Upper lobe of left lung (tissue), 6 donors: ENCODE measurements at regions not wholly inside any gene's neighbourhood (a gene's known extent, or its start where the extent isn't known, plus 50 kb on each side); places are given as distances from the start of the nearest gene placed in this dataset.
"Not testable (repeated sequence)": the region's sequence is repeated elsewhere in the genome, so short reads cannot be mapped to it uniquely, and the experiment has no call there.

Experiments used
- ATAC-seq, 2 donors: fragments of 200-7000 bp; cut with Tn5 transposase; one replicate each; pipeline ENCODE4 v1.9.1; 2022; ENCODE audit warnings: mild to moderate bottlenecking in 2 of 2, moderate library complexity in 2 of 2; ENCODE audit not compliant: low FRiP score in 2 of 2
- DNase-seq, 2 donors: peaks; one replicate each; pipeline ENCODE4 v3.0.0-alpha.2; 2019 to 2020
- H3K27ac ChIP-seq, 4 donors: fragments of 200-600 bp; sonication (generic); one replicate each; pipeline ENCODE4 v1.5.1; 2016 to 2019
- H3K27me3 ChIP-seq, 4 donors: fragments of 200-600 bp; sonication (generic); one replicate each; pipeline ENCODE4 v1.5.1; 2017 to 2019
- H3K36me3 ChIP-seq, 4 donors: fragments of 200-600 bp; sonication (generic); one replicate each; pipeline ENCODE4 v1.5.1; 2016 to 2019
- H3K4me1 ChIP-seq, 4 donors: fragments of 200-600 bp; sonication (generic); one replicate each; pipeline ENCODE4 v1.5.1; 2018 to 2019
- H3K4me3 ChIP-seq, 4 donors: fragments of 200-600 bp; sonication (generic); one replicate each; pipeline ENCODE4 v1.5.1; 2017 to 2019; ENCODE audit warnings: mild to moderate bottlenecking in 2 of 4, moderate library complexity in 1 of 4
- H3K9me3 ChIP-seq, 4 donors: fragments of 200-600 bp; sonication (generic); one replicate each; pipeline ENCODE4 v1.5.1; 2018 to 2019
- CTCF ChIP-seq, 6 experiments: fragments of 450-650 bp in 4 of 6; fragments of 200-600 bp in 2 of 6; sonication (generic) in 2 of 6; IDR thresholded peaks; one replicate each; pipeline ENCODE4 v1.5.1; 2016 to 2019; ENCODE audit warnings: antibody characterized with exemption in 6 of 6
- EP300 ChIP-seq, 4 donors: sonication (generic); formaldehyde crosslinking; IDR thresholded peaks; one replicate each; pipeline ENCODE4 v1.5.1; 2017; ENCODE audit warnings: antibody characterized with exemption in 4 of 4, control low read depth in 2 of 4
- POLR2A ChIP-seq, 4 donors: fragments of 450-650 bp; IDR thresholded peaks; one replicate each; pipeline ENCODE4 v1.5.1; 2016 to 2017; ENCODE audit warnings: antibody characterized with exemption in 4 of 4, mild to moderate bottlenecking in 2 of 4
- POLR2AphosphoS5 ChIP-seq, 2 donors: sonication (generic); formaldehyde crosslinking; IDR thresholded peaks; one replicate each; pipeline ENCODE4 v1.5.1; 2017; ENCODE audit warnings: antibody characterized with exemption in 2 of 2
- WGBS, 2 donors: methylation state at CpG; one replicate each; pipeline ENCODE4 v1.1.5; 2017 to 2018; 5-methylcytosine and 5-hydroxymethylcytosine counted together
- donor health status: DM: no; HTN: no; CAD: no; lungs with moderate emphysema.
- donor health status: DM: no; HTN: yes; CAD: no; lungs with severe emphysema.

GRCh38 chr7:3175285-3175902 lies 125.7 kb upstream of the SDK1 start:
- no peak overlapping the region for H3K4me3 ChIP-seq
- no peaks in the 10 kb centered on the region for H3K9me3 ChIP-seq
- DNase-seq (no peak), ATAC-seq (no peak)
- 73 to 78% methylated on average over 9 of the region's 9 CpGs for WGBS, 2 donors
- no peak overlapping the region for H3K27ac ChIP-seq
- no peak for TF ChIP-seq POLR2AphosphoS5 (IDR thresholded peaks at IDR 0.05)
- no peaks in the 10 kb centered on the region for H3K4me1 ChIP-seq
- no peaks in the 10 kb centered on the region for H3K36me3 ChIP-seq
- no peaks in the 10 kb centered on the region for H3K27me3 ChIP-seq

DNA sequence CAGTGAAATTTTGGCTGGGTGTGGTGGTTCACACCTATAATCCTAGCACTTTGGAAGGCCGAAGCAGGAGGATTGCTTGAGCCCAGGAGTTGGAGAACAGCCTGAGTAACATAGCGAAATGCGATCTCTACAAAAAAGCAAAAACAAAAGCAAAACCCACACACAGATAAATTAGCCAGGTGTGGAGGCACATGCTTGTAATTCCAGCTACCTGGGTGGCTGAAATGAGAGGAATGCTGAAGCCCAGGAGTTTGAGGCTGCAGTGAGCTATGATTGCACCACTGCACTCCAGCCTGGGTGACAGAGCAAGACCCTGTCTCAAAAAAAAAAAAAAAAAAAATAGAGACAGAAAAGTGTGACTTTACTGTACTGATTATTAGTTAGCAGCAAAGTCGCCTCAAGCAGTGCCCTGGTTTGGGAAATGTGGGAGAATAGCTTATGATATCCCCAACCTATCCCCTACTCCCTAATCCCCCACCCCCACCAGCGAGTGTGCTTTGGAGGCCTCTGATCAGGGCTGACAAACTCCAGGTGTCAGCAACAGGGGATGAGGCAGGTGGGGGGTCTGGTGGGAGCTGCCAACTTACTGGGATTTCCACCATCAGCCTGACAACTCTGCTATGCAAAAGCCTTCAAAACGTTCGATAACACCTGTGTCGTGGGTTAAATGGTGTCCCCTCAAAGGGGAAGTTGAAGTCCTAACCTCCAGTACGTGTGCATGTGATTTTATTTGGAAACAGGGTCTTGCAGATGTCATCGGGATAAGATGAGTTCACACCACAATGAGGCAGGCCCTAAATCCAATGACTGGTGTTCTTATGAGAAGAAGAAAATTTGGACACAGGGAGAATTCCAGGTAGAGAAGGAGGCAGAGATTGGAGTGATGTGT lies 124.7 kb upstream of the SDK1 start:
- no peaks in the 10 kb centered on the region for H3K27me3 ChIP-seq
- DNase-seq, result no peak
- TF ChIP-seq CTCF (IDR thresholded peaks at IDR 0.05) (no peak), EP300 (IDR thresholded peaks at IDR 0.05) (no peak), POLR2A (IDR thresholded peaks at IDR 0.05) (no peak), POLR2AphosphoS5 (IDR thresholded peaks at IDR 0.05) (no peak)
- ATAC-seq, result no peak
- no peak overlapping the region for H3K4me3 ChIP-seq
- no peaks in the 10 kb centered on the region for H3K4me1 ChIP-seq
- no peaks in the 10 kb centered on the region for H3K36me3 ChIP-seq
- H3K9me3 ChIP-seq, result no peaks in the 10 kb centered on the region
- WGBS, 2 donors, result 62 to 69% methylated on average over 9 to 10 of the region's 10 CpGs
- no peak overlapping the region for H3K27ac ChIP-seq

DNA sequence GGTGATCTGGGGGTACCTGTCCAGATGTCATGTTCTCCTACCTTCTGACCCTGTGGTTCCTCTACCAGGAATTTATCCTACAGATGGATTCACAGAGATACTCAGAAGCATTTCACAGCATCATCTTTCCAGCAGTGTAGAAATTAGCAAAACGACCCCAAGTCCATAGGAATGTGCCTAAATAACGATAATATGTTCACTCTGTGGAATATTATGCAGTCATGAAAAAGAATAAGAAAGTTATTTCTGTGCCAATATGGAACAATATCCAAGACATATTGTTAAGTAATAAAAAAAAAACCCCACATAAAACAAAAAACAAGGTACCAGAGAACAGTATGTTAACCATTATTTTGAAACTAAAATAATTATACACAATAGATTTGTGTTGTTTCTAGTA lies 123.8 kb upstream of the SDK1 start:
- no peak for TF ChIP-seq CTCF (IDR thresholded peaks at IDR 0.05)
- no peaks in the 10 kb centered on the region for H3K9me3 ChIP-seq
- 76 to 82% methylated on average over 2 of the region's 2 CpGs for WGBS, 2 donors
- DNase-seq, result no peak
- ATAC-seq, result no peak
- no peak overlapping the region for H3K4me3 ChIP-seq
- H3K36me3 ChIP-seq, result no peaks in the 10 kb centered on the region
- no peaks in the 10 kb centered on the region for H3K4me1 ChIP-seq
- no peaks in the 10 kb centered on the region for H3K27me3 ChIP-seq
- H3K27ac ChIP-seq, result no peak overlapping the region

DNA sequence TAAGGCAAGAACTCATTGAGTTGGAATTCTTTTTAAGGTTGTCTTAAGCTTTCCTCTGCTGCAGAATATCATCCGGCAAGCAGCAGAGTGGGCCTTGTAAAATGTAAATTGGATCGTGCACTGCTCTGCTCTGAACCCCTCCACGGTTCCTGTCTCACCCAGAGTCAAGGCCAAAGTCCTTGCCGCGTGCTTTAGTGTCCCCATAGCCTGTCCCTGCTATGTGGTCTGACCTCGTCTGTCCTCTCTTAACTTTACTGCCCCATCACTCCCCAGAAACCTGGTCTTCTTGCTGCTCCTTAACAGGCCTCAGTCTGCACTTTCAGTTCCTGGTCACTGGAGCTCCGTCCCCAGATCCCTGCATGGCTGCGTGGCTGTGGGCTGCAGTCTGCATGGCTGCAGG lies 121.6 kb upstream of the SDK1 start:
- no peaks in the 10 kb centered on the region for H3K4me1 ChIP-seq
- H3K4me3 ChIP-seq, result no peak overlapping the region
- no peak for DNase-seq
- TF ChIP-seq EP300 (IDR thresholded peaks at IDR 0.05), result no peak
- TF ChIP-seq POLR2A (IDR thresholded peaks at IDR 0.05), result no peak
- no peak for TF ChIP-seq CTCF (IDR thresholded peaks at IDR 0.05)
- TF ChIP-seq POLR2AphosphoS5 (IDR thresholded peaks at IDR 0.05), result no peak
- H3K27ac ChIP-seq, result no peak overlapping the region
- H3K27me3 ChIP-seq, result no peaks in the 10 kb centered on the region
- ATAC-seq, result no peak
- WGBS, 2 donors, result 77 to 80% methylated on average over 8 of the region's 8 CpGs
- H3K36me3 ChIP-seq, result no peaks in the 10 kb centered on the region
- H3K9me3 ChIP-seq, result peaks cover 0 to 4% (median 0%) of the 10 kb centered on the region in 4 donors

- H3K9me3 ChIP-seq, result peaks cover 0 to 4% (median 0%) of the 10 kb centered on the region in 4 donors
- WGBS, 2 donors, result 70 to 77% methylated on average over 8 of the region's 8 CpGs
- H3K36me3 ChIP-seq, result no peaks in the 10 kb centered on the region
- H3K27me3 ChIP-seq, result no peaks in the 10 kb centered on the region
- H3K27ac ChIP-seq, result no peak overlapping the region
- no peaks in the 10 kb centered on the region for H3K4me1 ChIP-seq
- TF ChIP-seq CTCF (IDR thresholded peaks at IDR 0.05), result no peak
- no peak for TF ChIP-seq POLR2A (IDR thresholded peaks at IDR 0.05)
- no peak for TF ChIP-seq EP300 (IDR thresholded peaks at IDR 0.05)
- no peak for TF ChIP-seq POLR2AphosphoS5 (IDR thresholded peaks at IDR 0.05)
- ATAC-seq, result no peak
- no peak overlapping the region for H3K4me3 ChIP-seq
- no peak for DNase-seq
Observed at GRCh38 chr7:3180604-3181003, 120.4 kb upstream of the SDK1 start.

GRCh38 chr7:3182055-3182454 lies 119.0 kb upstream of the SDK1 start:
- H3K36me3 ChIP-seq, DNase-seq, H3K27ac ChIP-seq, H3K9me3 ChIP-seq, H3K27me3 ChIP-seq, H3K4me1 ChIP-seq, ATAC-seq, H3K4me3 ChIP-seq: not testable (repeated sequence)
- WGBS, 2 donors, result 81 to 82% methylated on average over 4 of the region's 4 CpGs
